ENCODE measurements at regions not wholly inside any gene's neighbourhood (a gene's known extent, or its start where the extent isn't known, plus 50 kb on each side); places are given as distances from the start of the nearest gene placed in this dataset.

GRCh38 chr7:112962815-112963214, 123.8 kb downstream of the GPR85 start:
- POLR2A ChIA-PET (ENCODE audit: low non-redundant PET), result no interaction called here
- no peaks in the 10 kb centered on the region for H3K27me3 ChIP-seq (replicated peaks; ENCODE audit: insufficient read depth, low read depth, low read length, poor library complexity)
- intact Hi-C loops (cut with micrococcal nuclease; ENCODE audit: unreplicated experiment), result no loop called here
- no TSS peak for BruUV-seq (replicated peaks)
- H3K9me3 ChIP-seq (ENCODE audit: low read depth, low read length, poor library complexity, severe bottlenecking), result no peaks in the 10 kb centered on the region
- TF ChIP-seq, protein P1, sequence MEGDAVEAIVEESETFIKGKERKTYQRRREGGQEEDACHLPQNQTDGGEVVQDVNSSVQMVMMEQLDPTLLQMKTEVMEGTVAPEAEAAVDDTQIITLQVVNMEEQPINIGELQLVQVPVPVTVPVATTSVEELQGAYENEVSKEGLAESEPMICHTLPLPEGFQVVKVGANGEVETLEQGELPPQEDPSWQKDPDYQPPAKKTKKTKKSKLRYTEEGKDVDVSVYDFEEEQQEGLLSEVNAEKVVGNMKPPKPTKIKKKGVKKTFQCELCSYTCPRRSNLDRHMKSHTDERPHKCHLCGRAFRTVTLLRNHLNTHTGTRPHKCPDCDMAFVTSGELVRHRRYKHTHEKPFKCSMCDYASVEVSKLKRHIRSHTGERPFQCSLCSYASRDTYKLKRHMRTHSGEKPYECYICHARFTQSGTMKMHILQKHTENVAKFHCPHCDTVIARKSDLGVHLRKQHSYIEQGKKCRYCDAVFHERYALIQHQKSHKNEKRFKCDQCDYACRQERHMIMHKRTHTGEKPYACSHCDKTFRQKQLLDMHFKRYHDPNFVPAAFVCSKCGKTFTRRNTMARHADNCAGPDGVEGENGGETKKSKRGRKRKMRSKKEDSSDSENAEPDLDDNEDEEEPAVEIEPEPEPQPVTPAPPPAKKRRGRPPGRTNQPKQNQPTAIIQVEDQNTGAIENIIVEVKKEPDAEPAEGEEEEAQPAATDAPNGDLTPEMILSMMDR (conservative IDR thresholded peaks at IDR 0.05; ENCODE audit: low read depth, low read length), result no peak
- TF ChIP-seq EZH2 (IDR thresholded peaks at IDR 0.05; ENCODE audit: borderline replicate concordance, low read depth, low read length, poor library complexity, severe bottlenecking), result no peak
- H3K36me3 ChIP-seq (ENCODE audit: insufficient read depth, low read length, poor library complexity, severe bottlenecking), result no peaks in the 10 kb centered on the region
- H3K4me1 ChIP-seq (ENCODE audit: insufficient read depth, low read length, poor library complexity, severe bottlenecking), result no peaks in the 10 kb centered on the region
- DNase-seq (ENCODE audit: low spot score), result no peak
- no peak overlapping the region for H3K4me3 ChIP-seq (ENCODE audit: low read depth, low read length, poor library complexity, severe bottlenecking)
- CTCF ChIA-PET, result no interaction called here
- H3K27ac ChIP-seq (ENCODE audit: low read depth, low read length, poor library complexity, severe bottlenecking), result no peak overlapping the region

- Histone ChIP-seq H3K9me3 (ENCODE audit: low read depth, low read length, poor library complexity, severe bottlenecking) (no peaks in the 10 kb centered on the region), H3K27ac (ENCODE audit: low read depth, low read length, poor library complexity, severe bottlenecking) (no peak overlapping the region), H3K4me3 (ENCODE audit: low read depth, low read length, poor library complexity, severe bottlenecking) (no peak overlapping the region), H3K36me3 (ENCODE audit: insufficient read depth, low read length, poor library complexity, severe bottlenecking) (no peaks in the 10 kb centered on the region), H3K4me1 (ENCODE audit: insufficient read depth, low read length, poor library complexity, severe bottlenecking) (no peaks in the 10 kb centered on the region), H3K27me3 (replicated peaks; ENCODE audit: insufficient read depth, low read depth, low read length, poor library complexity) (no peaks in the 10 kb centered on the region)
- POLR2A ChIA-PET (ENCODE audit: low non-redundant PET), result no interaction called here
- TF ChIP-seq, protein P1 (conservative IDR thresholded peaks at IDR 0.05; ENCODE audit: low read depth, low read length), result no peak
- TF ChIP-seq EZH2 (IDR thresholded peaks at IDR 0.05; ENCODE audit: borderline replicate concordance, low read depth, low read length, poor library complexity, severe bottlenecking), result no peak
- no peak for DNase-seq (ENCODE audit: low spot score)
- BruUV-seq (replicated peaks), result no TSS peak
- CTCF ChIA-PET, result no interaction called here
- intact Hi-C loops (cut with micrococcal nuclease; ENCODE audit: unreplicated experiment), result no loop called here
Observed at GRCh38 chr7:112959276-112959675, 127.4 kb downstream of the GPR85 start.

DNA sequence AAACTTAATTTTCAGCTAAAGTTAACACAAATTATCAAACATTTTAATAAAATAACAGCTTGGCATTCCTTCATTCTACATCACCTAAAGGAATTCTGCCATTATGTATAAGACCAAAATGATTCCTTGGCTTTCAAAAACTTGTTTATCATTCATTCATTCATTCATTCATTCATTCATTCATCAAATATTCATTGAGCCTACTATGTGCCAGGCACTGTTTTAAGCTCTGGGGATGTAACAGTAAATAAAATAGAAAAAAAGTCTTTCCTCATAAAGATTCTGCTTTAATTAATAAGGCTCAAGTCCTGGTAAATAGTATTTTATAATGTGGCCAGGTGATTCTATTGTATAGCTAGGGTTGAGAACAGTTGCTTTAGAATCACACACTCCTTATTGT, 127.9 kb downstream of the GPR85 start:
- H3K4me3 ChIP-seq (ENCODE audit: low read depth, low read length, poor library complexity, severe bottlenecking), result no peak overlapping the region
- intact Hi-C loops (cut with micrococcal nuclease; ENCODE audit: unreplicated experiment), result no loop called here
- no peaks in the 10 kb centered on the region for H3K27me3 ChIP-seq (replicated peaks; ENCODE audit: insufficient read depth, low read depth, low read length, poor library complexity)
- no peak overlapping the region for H3K27ac ChIP-seq (ENCODE audit: low read depth, low read length, poor library complexity, severe bottlenecking)
- no TSS peak for BruUV-seq (replicated peaks)
- TF ChIP-seq EZH2 (IDR thresholded peaks at IDR 0.05; ENCODE audit: borderline replicate concordance, low read depth, low read length, poor library complexity, severe bottlenecking), result no peak
- TF ChIP-seq, protein P1 (conservative IDR thresholded peaks at IDR 0.05; ENCODE audit: low read depth, low read length), result no peak
- CTCF ChIA-PET, result no interaction called here
- no peaks in the 10 kb centered on the region for H3K9me3 ChIP-seq (ENCODE audit: low read depth, low read length, poor library complexity, severe bottlenecking)
- no peak for DNase-seq (ENCODE audit: low spot score)
- POLR2A ChIA-PET (ENCODE audit: low non-redundant PET), result no interaction called here
- H3K36me3 ChIP-seq (ENCODE audit: insufficient read depth, low read length, poor library complexity, severe bottlenecking), result no peaks in the 10 kb centered on the region
- H3K4me1 ChIP-seq (ENCODE audit: insufficient read depth, low read length, poor library complexity, severe bottlenecking), result no peaks in the 10 kb centered on the region

Measured in A673 (cell line).